A673 (cell line): ENCODE measurements at regions not wholly inside any gene's neighbourhood (a gene's known extent, or its start where the extent isn't known, plus 50 kb on each side); places are given as distances from the start of the nearest gene placed in this dataset.
"Not testable (repeated sequence)": the region's sequence is repeated elsewhere in the genome, so short reads cannot be mapped to it uniquely, and the experiment has no call there.

Experiments
- EZH2 ChIP-seq: fragments of 200-600 bp; sonication (generic); IDR thresholded peaks from 2 replicates; pipeline ENCODE4 v1.6.1; 2017; ENCODE audit warnings: borderline replicate concordance, low read depth, mild to moderate bottlenecking, mixed read lengths, antibody characterized with exemption, low read length; ENCODE audit not compliant: poor library complexity, severe bottlenecking
- TF ChIP-seq, protein P1 (sequence below): fragments of 300-800, 200-600 bp; sonication (generic); conservative IDR thresholded peaks from 2 replicates; pipeline ENCODE4 v1.5.1; 2017; ENCODE audit warnings: low read depth, mild to moderate bottlenecking, antibody characterized with exemption, low read length, moderate library complexity, mixed read lengths

DNA sequence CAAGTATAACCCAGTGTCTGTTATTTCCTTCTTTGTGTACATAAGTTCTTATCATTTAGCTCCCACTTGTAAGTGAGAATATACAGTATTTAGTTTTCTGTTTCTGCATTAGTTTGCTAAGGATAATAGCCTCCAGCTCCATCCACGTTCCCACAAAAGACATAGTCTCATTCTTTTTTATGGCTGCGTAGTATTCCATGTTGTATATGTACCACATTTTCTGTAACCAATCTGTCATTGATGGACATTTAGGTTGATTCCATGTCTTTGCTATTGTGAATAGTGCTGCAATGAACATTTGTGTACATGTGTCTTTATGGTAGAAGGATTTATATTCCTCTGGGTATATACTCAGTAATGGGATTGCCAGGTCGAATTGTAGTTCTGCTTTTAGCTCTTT is 95.6 kb downstream of the NXNL2 start:
- TF ChIP-seq, protein P1, sequence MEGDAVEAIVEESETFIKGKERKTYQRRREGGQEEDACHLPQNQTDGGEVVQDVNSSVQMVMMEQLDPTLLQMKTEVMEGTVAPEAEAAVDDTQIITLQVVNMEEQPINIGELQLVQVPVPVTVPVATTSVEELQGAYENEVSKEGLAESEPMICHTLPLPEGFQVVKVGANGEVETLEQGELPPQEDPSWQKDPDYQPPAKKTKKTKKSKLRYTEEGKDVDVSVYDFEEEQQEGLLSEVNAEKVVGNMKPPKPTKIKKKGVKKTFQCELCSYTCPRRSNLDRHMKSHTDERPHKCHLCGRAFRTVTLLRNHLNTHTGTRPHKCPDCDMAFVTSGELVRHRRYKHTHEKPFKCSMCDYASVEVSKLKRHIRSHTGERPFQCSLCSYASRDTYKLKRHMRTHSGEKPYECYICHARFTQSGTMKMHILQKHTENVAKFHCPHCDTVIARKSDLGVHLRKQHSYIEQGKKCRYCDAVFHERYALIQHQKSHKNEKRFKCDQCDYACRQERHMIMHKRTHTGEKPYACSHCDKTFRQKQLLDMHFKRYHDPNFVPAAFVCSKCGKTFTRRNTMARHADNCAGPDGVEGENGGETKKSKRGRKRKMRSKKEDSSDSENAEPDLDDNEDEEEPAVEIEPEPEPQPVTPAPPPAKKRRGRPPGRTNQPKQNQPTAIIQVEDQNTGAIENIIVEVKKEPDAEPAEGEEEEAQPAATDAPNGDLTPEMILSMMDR, result not testable (repeated sequence)
- TF ChIP-seq EZH2, result not testable (repeated sequence)
